Mesendoderm (in vitro differentiated cells): ENCODE measurements at regions not wholly inside any gene's neighbourhood (a gene's known extent, or its start where the extent isn't known, plus 50 kb on each side); places are given as distances from the start of the nearest gene placed in this dataset.

Experiments
- DNase-seq: peaks from one replicate; pipeline ENCODE4 v3.0.0; 2013
- H2AK5ac ChIP-seq: 2 replicates; pipeline ENCODE4 v1.6.1; 2013; ENCODE audit warnings: low read length, inconsistent platforms
- H2BK120ac ChIP-seq: 2 replicates; pipeline ENCODE4 v1.6.1; 2013; ENCODE audit warnings: low read depth, mild to moderate bottlenecking, low read length, moderate library complexity, mixed read lengths
- H2BK15ac ChIP-seq: replicated peaks from 2 replicates; pipeline ENCODE4 v1.6.1; 2013; ENCODE audit warnings: low read depth, mild to moderate bottlenecking, moderate library complexity
- H2BK5ac ChIP-seq: 2 replicates; pipeline ENCODE4 v1.6.1; 2013; ENCODE audit warnings: low read length, inconsistent platforms
- H3K18ac ChIP-seq: 2 replicates; pipeline ENCODE4 v1.6.1; 2013; ENCODE audit warnings: mild to moderate bottlenecking, low read length, mixed read lengths
- H3K23ac ChIP-seq: one replicate; pipeline ENCODE4 v1.6.1; 2013; ENCODE audit warnings: low read length
- H3K27ac ChIP-seq: 2 replicates; pipeline ENCODE4 v1.5.1; 2013; ENCODE audit warnings: low read depth, mild to moderate bottlenecking, inconsistent platforms, low read length, moderate library complexity
- H3K27me3 ChIP-seq: 2 replicates; pipeline ENCODE4 v1.6.1; 2013; ENCODE audit warnings: low read length, control low read depth, mild to moderate bottlenecking, inconsistent platforms; ENCODE audit not compliant: insufficient read depth, poor library complexity
- H3K36me3 ChIP-seq: 2 replicates; pipeline ENCODE4 v1.6.1; 2013; ENCODE audit warnings: low read length, inconsistent platforms; ENCODE audit not compliant: control insufficient read depth, insufficient read depth
- H3K4ac ChIP-seq: one replicate; pipeline ENCODE4 v1.6.1; 2013; ENCODE audit warnings: low read depth, mild to moderate bottlenecking, low read length, moderate library complexity
- H3K4me1 ChIP-seq: 2 replicates; pipeline ENCODE4 v1.6.1; 2013; ENCODE audit warnings: low read depth, low read length, inconsistent platforms; ENCODE audit not compliant: control insufficient read depth
- H3K4me2 ChIP-seq: 2 replicates; pipeline ENCODE4 v1.6.1; 2013; ENCODE audit warnings: low read length
- H3K4me3 ChIP-seq: 2 replicates; pipeline ENCODE4 v1.5.1; 2013; ENCODE audit warnings: mild to moderate bottlenecking, low read length
- H3K56ac ChIP-seq: one replicate; pipeline ENCODE4 v1.6.1; 2013; ENCODE audit warnings: low read length
- H3K79me1 ChIP-seq: 2 replicates; pipeline ENCODE4 v1.6.1; 2013; ENCODE audit warnings: low read length, inconsistent platforms
- H3K79me2 ChIP-seq: 2 replicates; pipeline ENCODE4 v1.6.1; 2013; ENCODE audit warnings: mild to moderate bottlenecking, low read length; ENCODE audit not compliant: control insufficient read depth, insufficient read depth
- H3K9ac ChIP-seq: 2 replicates; pipeline ENCODE4 v1.6.1; 2013; ENCODE audit warnings: low read length, inconsistent platforms
- H4K5ac ChIP-seq: one replicate; pipeline ENCODE4 v1.6.1; 2013; ENCODE audit warnings: low read length
- H4K8ac ChIP-seq: one replicate; pipeline ENCODE4 v1.6.1; 2013; ENCODE audit warnings: low read depth, mild to moderate bottlenecking, control low read depth, low read length, moderate library complexity
- WGBS: extraction: QIAGEN DNeasy Blood & Tissue Kit; methylation state at CpG from one replicate; pipeline ENCODE4 v1.1.7; 2013; ENCODE audit warnings: low lambda C conversion rate, missing lambda C conversion rate; ENCODE audit not compliant: insufficient coverage; ENCODE audit errors: extremely low coverage; 5-methylcytosine and 5-hydroxymethylcytosine counted together

DNA sequence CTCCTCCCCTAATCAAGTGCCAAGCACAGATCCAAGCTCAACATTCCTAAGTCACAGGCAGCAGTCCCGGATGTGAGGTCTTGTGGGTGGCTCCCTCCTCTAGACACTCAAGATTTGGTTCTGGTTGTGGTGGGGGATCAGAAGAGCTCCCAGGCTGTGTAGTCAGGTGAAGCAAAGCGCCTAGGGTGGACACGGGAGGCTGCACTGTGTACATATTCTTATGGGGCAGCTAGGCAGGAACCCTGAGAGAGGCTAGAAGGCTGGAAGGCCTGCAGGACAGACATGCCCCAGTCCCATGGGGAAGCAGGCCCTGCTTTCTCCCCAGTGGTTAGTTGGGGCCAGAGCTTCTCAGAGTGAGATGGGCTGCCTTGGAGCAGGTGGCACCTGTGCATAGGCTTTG, 118.9 kb downstream of the DDX3Y start:
- H3K4ac ChIP-seq = no peak overlapping the region
- H2BK120ac ChIP-seq = no peak overlapping the region
- no peak overlapping the region for H3K4me3 ChIP-seq
- no peak overlapping the region for H2BK5ac ChIP-seq
- no peaks in the 10 kb centered on the region for H3K79me1 ChIP-seq
- no peak for DNase-seq
- H4K8ac ChIP-seq = no peak overlapping the region
- no peaks in the 10 kb centered on the region for H3K4me1 ChIP-seq
- WGBS = no CpG with 5 or more reads among the region's 3 CpGs
- no peaks in the 10 kb centered on the region for H3K27me3 ChIP-seq
- H4K5ac ChIP-seq = no peak overlapping the region
- no peak overlapping the region for H3K9ac ChIP-seq
- no peak overlapping the region for H2AK5ac ChIP-seq
- H3K18ac ChIP-seq = no peak overlapping the region
- H3K27ac ChIP-seq = no peak overlapping the region
- no peak overlapping the region for H2BK15ac ChIP-seq
- H3K36me3 ChIP-seq = no peaks in the 10 kb centered on the region
- no peak overlapping the region for H3K56ac ChIP-seq
- no peaks in the 10 kb centered on the region for H3K79me2 ChIP-seq
- no peak overlapping the region for H3K4me2 ChIP-seq
- no peak overlapping the region for H3K23ac ChIP-seq

DNA sequence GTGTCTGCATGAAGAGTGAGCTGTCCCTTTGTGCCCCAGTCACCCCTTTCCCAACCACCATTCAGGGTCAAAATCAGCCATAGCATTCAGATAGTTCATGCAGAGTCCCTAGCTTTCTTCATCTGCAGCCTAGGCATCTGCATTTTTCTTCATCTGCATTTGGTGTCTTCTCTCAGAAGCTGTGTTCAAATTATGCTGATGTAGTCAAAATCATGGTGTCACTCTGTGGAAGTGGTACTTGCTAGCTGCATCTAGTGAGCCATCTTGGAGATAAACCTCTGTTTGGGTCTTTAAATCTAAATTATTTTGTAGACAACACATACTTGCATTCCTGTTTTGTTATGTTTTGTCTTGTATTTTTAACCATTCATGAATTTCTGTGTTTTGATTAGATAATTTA, 119.8 kb downstream of the DDX3Y start:
- Histone ChIP-seq H2BK120ac (no peak overlapping the region), H3K4ac (no peak overlapping the region), H3K56ac (no peak overlapping the region), H2BK5ac (no peak overlapping the region), H3K23ac (no peak overlapping the region), H3K79me1 (no peaks in the 10 kb centered on the region), H3K4me3 (no peak overlapping the region), H3K18ac (no peak overlapping the region), H3K4me1 (no peaks in the 10 kb centered on the region), H2AK5ac (no peak overlapping the region), H3K27ac (no peak overlapping the region), H3K9ac (no peak overlapping the region), H3K79me2 (no peaks in the 10 kb centered on the region), H2BK15ac (no peak overlapping the region), H4K5ac (no peak overlapping the region), H4K8ac (no peak overlapping the region), H3K36me3 (no peaks in the 10 kb centered on the region), H3K4me2 (no peak overlapping the region), H3K27me3 (no peaks in the 10 kb centered on the region)
- no peak for DNase-seq

GRCh38 chrY:13026906-13027305, 122.2 kb downstream of the DDX3Y start:
- no peak overlapping the region for H3K27ac ChIP-seq

GRCh38 chrY:13040232-13040631, 135.6 kb downstream of the DDX3Y start:
- no peak overlapping the region for H3K4me3 ChIP-seq
- DNase-seq = no peak
- no peak overlapping the region for H2AK5ac ChIP-seq
- no CpG with 5 or more reads among the region's 2 CpGs for WGBS
- H3K79me1 ChIP-seq = no peaks in the 10 kb centered on the region
- H3K18ac ChIP-seq = no peak overlapping the region
- no peak overlapping the region for H3K27ac ChIP-seq
- H4K5ac ChIP-seq = no peak overlapping the region
- no peak overlapping the region for H2BK120ac ChIP-seq
- H3K36me3 ChIP-seq = no peaks in the 10 kb centered on the region
- no peak overlapping the region for H3K4me2 ChIP-seq
- H3K4ac ChIP-seq = no peak overlapping the region
- H2BK15ac ChIP-seq = no peak overlapping the region
- H3K27me3 ChIP-seq = no peaks in the 10 kb centered on the region
- no peak overlapping the region for H2BK5ac ChIP-seq
- peaks cover 2% of the 10 kb centered on the region for H3K4me1 ChIP-seq
- no peak overlapping the region for H4K8ac ChIP-seq
- no peak overlapping the region for H3K9ac ChIP-seq
- H3K23ac ChIP-seq = no peak overlapping the region
- H3K79me2 ChIP-seq = no peaks in the 10 kb centered on the region
- no peak overlapping the region for H3K56ac ChIP-seq

More at GRCh38 chrY:13026906-13027305, 122.2 kb downstream of the DDX3Y start:
- no peaks in the 10 kb centered on the region for H3K79me2 ChIP-seq
- no peak overlapping the region for H4K5ac ChIP-seq
- no peak overlapping the region for H2BK15ac ChIP-seq
- no peak overlapping the region for H3K23ac ChIP-seq
- no peak overlapping the region for H3K18ac ChIP-seq
- WGBS = no CpG with 5 or more reads among the region's 2 CpGs
- H3K4ac ChIP-seq = no peak overlapping the region
- H3K4me1 ChIP-seq = no peaks in the 10 kb centered on the region
- no peak overlapping the region for H4K8ac ChIP-seq
- no peak overlapping the region for H3K9ac ChIP-seq
- no peak overlapping the region for H2BK120ac ChIP-seq
- DNase-seq = no peak
- H3K27me3 ChIP-seq = no peaks in the 10 kb centered on the region
- no peaks in the 10 kb centered on the region for H3K36me3 ChIP-seq
- no peak overlapping the region for H3K4me3 ChIP-seq
- H3K4me2 ChIP-seq = no peak overlapping the region
- H3K79me1 ChIP-seq = no peaks in the 10 kb centered on the region
- no peak overlapping the region for H2AK5ac ChIP-seq
- no peak overlapping the region for H3K56ac ChIP-seq
- no peak overlapping the region for H2BK5ac ChIP-seq

GRCh38 chrY:13053501-13053900, 148.8 kb downstream of the DDX3Y start:
- no peaks in the 10 kb centered on the region for H3K79me2 ChIP-seq

GRCh38 chrY:13066372-13066771, 161.7 kb downstream of the DDX3Y start:
- Histone ChIP-seq H3K79me1 (no peaks in the 10 kb centered on the region), H4K8ac (no peak overlapping the region), H3K36me3 (no peaks in the 10 kb centered on the region), H3K4me3 (no peak overlapping the region), H3K56ac (no peak overlapping the region), H3K4me1 (no peaks in the 10 kb centered on the region), H3K9ac (no peak overlapping the region), H3K27ac (no peak overlapping the region), H2BK120ac (no peak overlapping the region), H2BK5ac (no peak overlapping the region), H3K18ac (no peak overlapping the region), H3K23ac (no peak overlapping the region), H3K4me2 (no peak overlapping the region), H4K5ac (no peak overlapping the region), H2BK15ac (no peak overlapping the region), H2AK5ac (no peak overlapping the region), H3K27me3 (no peaks in the 10 kb centered on the region), H3K79me2 (no peaks in the 10 kb centered on the region), H3K4ac (no peak overlapping the region)
- DNase-seq = no peak

More at GRCh38 chrY:13053501-13053900, 148.8 kb downstream of the DDX3Y start:
- Histone ChIP-seq H3K27me3 (no peaks in the 10 kb centered on the region), H3K23ac (no peak overlapping the region), H2AK5ac (no peak overlapping the region), H2BK120ac (no peak overlapping the region), H3K56ac (no peak overlapping the region), H2BK15ac (no peak overlapping the region), H3K36me3 (no peaks in the 10 kb centered on the region), H3K4me1 (no peaks in the 10 kb centered on the region), H3K4me2 (no peak overlapping the region), H4K8ac (no peak overlapping the region), H3K4ac (no peak overlapping the region), H4K5ac (no peak overlapping the region), H2BK5ac (no peak overlapping the region), H3K18ac (no peak overlapping the region), H3K79me1 (no peaks in the 10 kb centered on the region), H3K9ac (no peak overlapping the region), H3K27ac (no peak overlapping the region), H3K4me3 (no peak overlapping the region)
- DNase-seq = no peak
